Neutrophil (primary cell): ENCODE measurements at regions not wholly inside any gene's neighbourhood (a gene's known extent, or its start where the extent isn't known, plus 50 kb on each side); places are given as distances from the start of the nearest gene placed in this dataset.

Experiments used
- H3K27ac ChIP-seq: fragments of 200-600 bp; sonication (generic); 2 replicates; pipeline ENCODE4 v1.5.1; 2016; ENCODE audit warnings: mild to moderate bottlenecking, moderate library complexity
- H3K27me3 ChIP-seq: fragments of 200-600 bp; sonication (generic); 2 replicates; pipeline ENCODE4 v1.6.0; 2016; ENCODE audit warnings: mild to moderate bottlenecking
- H3K36me3 ChIP-seq: fragments of 200-600 bp; sonication (generic); 2 replicates; pipeline ENCODE4 v1.5.1; 2017
- H3K4me1 ChIP-seq, 2 experiments: fragments of 200-600 bp in 1 of 2; sonication (generic) in 1 of 2; 1 replicate in 1 of 2; 2 replicates in 1 of 2; pipeline versions ENCODE4 v1.5.1 to v1.6.1; 2013 to 2016; ENCODE audit warnings: low read depth in 1 of 2, low read length in 1 of 2, mild to moderate bottlenecking in 1 of 2, moderate library complexity in 1 of 2; ENCODE audit not compliant: control insufficient read depth in 1 of 2, insufficient read depth in 1 of 2
- H3K4me3 ChIP-seq, 2 experiments: fragments of 200-600 bp in 1 of 2; sonication (generic) in 1 of 2; 1 replicate in 1 of 2; 2 replicates in 1 of 2; pipeline ENCODE4 v1.5.1; 2013 to 2016; ENCODE audit warnings: low read depth in 1 of 2, low read length in 1 of 2, mild to moderate bottlenecking in 1 of 2, moderate library complexity in 1 of 2
- H3K9me3 ChIP-seq: fragments of 200-600 bp; sonication (generic); 2 replicates; pipeline ENCODE4 v1.5.1; 2016
- CTCF ChIP-seq: fragments of 200-600 bp; sonication (generic); IDR thresholded peaks from 2 replicates; pipeline ENCODE4 v1.5.1; 2016; ENCODE audit warnings: antibody characterized with exemption

GRCh38 chr17:45646288-45646988, 137.7 kb upstream of the CRHR1 start:
- no peaks in the 10 kb centered on the region for H3K4me1 ChIP-seq
- TF ChIP-seq CTCF, result no peak
- H3K27me3 ChIP-seq, result peaks cover 96% of the 10 kb centered on the region
- no peaks in the 10 kb centered on the region for H3K36me3 ChIP-seq
- H3K9me3 ChIP-seq, result no peaks in the 10 kb centered on the region
- no peak overlapping the region for H3K27ac ChIP-seq
- no peak overlapping the region for H3K4me3 ChIP-seq

GRCh38 chr17:45648642-45649041, 135.5 kb upstream of the CRHR1 start:
- TF ChIP-seq CTCF, result no peak
- Histone ChIP-seq H3K27me3 (peaks cover 89% of the 10 kb centered on the region), H3K4me3 (no peak overlapping the region), H3K27ac (no peak overlapping the region), H3K36me3 (no peaks in the 10 kb centered on the region), H3K4me1 (no peaks in the 10 kb centered on the region), H3K9me3 (no peaks in the 10 kb centered on the region)

DNA sequence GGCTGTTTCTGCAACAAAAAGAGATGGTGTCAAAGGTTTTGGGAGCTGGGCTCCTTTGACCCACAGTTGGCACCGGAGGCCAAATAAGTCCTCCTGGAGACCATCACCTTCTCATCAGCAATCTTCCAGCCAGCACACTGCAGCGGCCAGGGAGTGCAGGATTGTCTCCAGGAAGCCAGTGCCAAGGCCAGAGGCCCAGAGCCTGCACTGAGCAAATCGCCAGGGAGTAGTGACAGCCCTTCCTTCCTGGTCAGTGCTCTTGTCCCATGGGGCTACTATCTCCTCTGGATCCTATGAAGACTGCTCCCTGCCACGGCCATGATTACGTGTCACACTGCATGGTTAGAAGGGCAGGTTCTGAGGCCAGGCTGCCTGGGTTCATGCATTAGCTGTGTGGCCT, 134.3 kb upstream of the CRHR1 start:
- Histone ChIP-seq H3K27ac (no peak overlapping the region), H3K4me1 (no peaks in the 10 kb centered on the region), H3K36me3 (no peaks in the 10 kb centered on the region), H3K9me3 (no peaks in the 10 kb centered on the region), H3K27me3 (peaks cover 85% of the 10 kb centered on the region), H3K4me3 (no peak overlapping the region)
- no peak for TF ChIP-seq CTCF

- Histone ChIP-seq H3K9me3 (no peaks in the 10 kb centered on the region), H3K4me1 (no peaks in the 10 kb centered on the region), H3K36me3 (no peaks in the 10 kb centered on the region), H3K4me3 (no peak overlapping the region), H3K27me3 (peaks cover 78% of the 10 kb centered on the region), H3K27ac (no peak overlapping the region)
- no peak for TF ChIP-seq CTCF
Measured at GRCh38 chr17:45650561-45650960, 133.6 kb upstream of the CRHR1 start.

DNA sequence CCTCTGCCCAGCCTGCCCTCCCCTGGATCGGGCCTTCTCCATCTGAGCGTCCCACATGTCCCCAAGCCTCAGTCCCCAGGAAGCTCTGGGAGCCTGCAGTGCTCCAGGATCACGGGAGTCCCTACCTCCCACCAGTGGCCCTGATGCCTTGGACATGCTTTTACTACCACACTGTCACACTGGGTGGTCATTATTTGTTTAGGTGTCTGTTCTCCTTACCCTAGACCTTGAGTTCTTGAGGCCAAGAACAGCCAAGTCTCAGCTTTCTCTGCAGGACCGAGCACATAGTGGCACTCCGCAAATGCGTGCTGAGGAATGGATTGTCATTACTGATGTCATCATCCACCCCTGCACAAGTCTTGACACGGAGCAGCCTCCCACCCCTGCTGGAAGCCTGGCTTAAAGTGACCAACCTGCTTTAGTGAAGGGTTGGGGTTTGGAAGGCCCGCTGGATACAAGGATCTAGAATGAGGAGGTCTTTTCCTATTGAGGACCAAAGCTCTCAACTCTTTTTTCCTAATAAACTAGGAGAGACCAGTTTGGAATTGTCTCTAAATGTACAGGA, 132.9 kb upstream of the CRHR1 start:
- no peak overlapping the region for H3K4me3 ChIP-seq
- TF ChIP-seq CTCF, result no peak
- no peak overlapping the region for H3K27ac ChIP-seq
- H3K4me1 ChIP-seq, result no peaks in the 10 kb centered on the region
- H3K27me3 ChIP-seq, result peaks cover 71% of the 10 kb centered on the region
- no peaks in the 10 kb centered on the region for H3K36me3 ChIP-seq
- H3K9me3 ChIP-seq, result no peaks in the 10 kb centered on the region
